H1 (cell line): ENCODE measurements at regions not wholly inside any gene's neighbourhood (a gene's known extent, or its start where the extent isn't known, plus 50 kb on each side); places are given as distances from the start of the nearest gene placed in this dataset.

Source experiments
- CTCF ChIA-PET: fragments of 300-600 bp; sonication (Branson Sonifier 250); formaldehyde crosslinking; loops from one replicate; lab custom pipeline; 2021; ENCODE audit not compliant: partially characterized antibody; lab: Charles Lee
- POLR2A ChIA-PET: fragments of 300-600 bp; sonication (Branson Sonifier 250); formaldehyde crosslinking; loops from one replicate; lab custom pipeline; 2021; ENCODE audit warnings: inconsistent platforms; ENCODE audit not compliant: partially characterized antibody; lab: Charles Lee
- DNase-seq, 2 experiments: peaks; one replicate each; pipeline versions ENCODE4 v3.0.0 to v3.0.0-alpha.2; 2010 to 2022; ENCODE audit warnings: low spot score in 2 of 2, low read depth in 1 of 2, mixed read lengths in 1 of 2
- FAIRE-seq: peaks from 2 replicates; lab custom pipeline; 2011; peaks lifted over from hg19 to GRCh38; lab: Jason Lieb, UNC
- H2AFZ ChIP-seq: 2 replicates; pipeline ENCODE4 v1.8.1; 2012; ENCODE audit warnings: low read length, inconsistent platforms
- H2AK5ac ChIP-seq: 2 replicates; pipeline ENCODE4 v1.6.1; 2013; ENCODE audit warnings: low read depth, low read length
- H2BK120ac ChIP-seq: replicated peaks from 2 replicates; pipeline ENCODE3; 2013; ENCODE audit warnings: low read depth, low read length, inconsistent platforms
- H2BK12ac ChIP-seq: 2 replicates; pipeline ENCODE4 v1.6.1; 2013; ENCODE audit warnings: low read depth, low read length
- H2BK15ac ChIP-seq: 2 replicates; pipeline ENCODE4 v1.6.1; 2013; ENCODE audit warnings: low read length
- H2BK20ac ChIP-seq: 2 replicates; pipeline ENCODE4 v1.6.1; 2013; ENCODE audit warnings: low read length
- H2BK5ac ChIP-seq: 2 replicates; pipeline ENCODE4 v1.6.1; 2013; ENCODE audit warnings: low read depth, low read length
- H3K14ac ChIP-seq: 2 replicates; pipeline ENCODE4 v1.6.1; 2013; ENCODE audit warnings: inconsistent platforms; ENCODE audit not compliant: insufficient read length
- H3K18ac ChIP-seq: 2 replicates; pipeline ENCODE4 v1.6.1; 2013; ENCODE audit warnings: low read length; ENCODE audit errors: extremely low read depth
- H3K23ac ChIP-seq: 2 replicates; pipeline ENCODE4 v1.6.1; 2013; ENCODE audit warnings: inconsistent platforms; ENCODE audit not compliant: insufficient read length
- H3K23me2 ChIP-seq: 2 replicates; pipeline ENCODE4 v1.6.1; 2013; ENCODE audit warnings: low read depth, low read length
- H3K27ac ChIP-seq: 2 replicates; pipeline ENCODE4 v1.6.1; 2011; ENCODE audit warnings: low read depth, low read length, inconsistent platforms
- H3K27me3 ChIP-seq, 4 experiments: replicated peaks in 1 of 4; 1 replicate in 1 of 4; 2 replicates in 3 of 4; pipeline versions ENCODE4 v1.6.1 to v1.8.1; 2011 to 2013; ENCODE audit warnings: low read length in 3 of 4, mild to moderate bottlenecking in 3 of 4, inconsistent platforms in 2 of 4, mixed read lengths in 2 of 4, moderate library complexity in 1 of 4; ENCODE audit not compliant: control insufficient read depth in 3 of 4, insufficient read depth in 3 of 4; ENCODE audit errors: extremely low read depth in 1 of 4
- H3K36me3 ChIP-seq, 4 experiments: 2 replicates each; pipeline versions ENCODE4 v1.6.1 to v1.8.1; 2011 to 2013; ENCODE audit warnings: mild to moderate bottlenecking in 4 of 4, low read length in 3 of 4, moderate library complexity in 2 of 4, control low read depth in 1 of 4, inconsistent platforms in 1 of 4; ENCODE audit not compliant: insufficient read depth in 4 of 4, control insufficient read depth in 2 of 4
- H3K4ac ChIP-seq: replicated peaks from 2 replicates; pipeline ENCODE3; 2013; ENCODE audit warnings: low read length, low read depth, mixed read lengths, inconsistent platforms; ENCODE audit not compliant: insufficient read length
- H3K4me1 ChIP-seq, 4 experiments: replicated peaks in 1 of 4; 1 replicate in 1 of 4; 2 replicates in 3 of 4; pipeline versions ENCODE4 v1.6.1 to v1.8.1; 2011 to 2013; ENCODE audit warnings: low read length in 3 of 4, inconsistent platforms in 2 of 4, mixed read lengths in 1 of 4; ENCODE audit not compliant: insufficient read depth in 4 of 4, control insufficient read depth in 3 of 4
- H3K4me2 ChIP-seq, 2 experiments: 2 replicates each; pipeline versions ENCODE4 v1.6.1 to v1.8.1; 2011 to 2013; ENCODE audit warnings: low read depth in 2 of 2, low read length in 2 of 2, control low read depth in 1 of 2, inconsistent platforms in 1 of 2, mild to moderate bottlenecking in 1 of 2; ENCODE audit not compliant: insufficient read depth in 1 of 2
- H3K4me3 ChIP-seq, 4 experiments: fragments of 200-600, 300-600 bp in 1 of 4; sonication (generic), shearing (Covaris generic), sonication (Bioruptor Twin) in 1 of 4; 2 replicates each; pipeline versions ENCODE4 v1.5.1 to v1.8.1; 2011 to 2016; ENCODE audit warnings: low read length in 4 of 4, low read depth in 3 of 4, control low read depth in 2 of 4, inconsistent platforms in 2 of 4, mild to moderate bottlenecking in 2 of 4, mixed read lengths in 1 of 4, moderate library complexity in 1 of 4; ENCODE audit not compliant: insufficient read depth in 2 of 4; ENCODE audit errors: extremely low read depth in 1 of 4
- H3K56ac ChIP-seq: replicated peaks from 2 replicates; pipeline ENCODE3; 2013; ENCODE audit warnings: low read depth, mild to moderate bottlenecking, mixed read lengths, low read length, inconsistent platforms; ENCODE audit not compliant: insufficient read length
- H3K79me1 ChIP-seq: 2 replicates; pipeline ENCODE4 v1.6.1; 2013; ENCODE audit warnings: low read depth, low read length, control low read depth
- H3K79me2 ChIP-seq, 2 experiments: 2 replicates each; pipeline versions ENCODE4 v1.6.1 to v1.8.1; 2012 to 2013; ENCODE audit warnings: low read length in 2 of 2, mild to moderate bottlenecking in 2 of 2, inconsistent platforms in 1 of 2; ENCODE audit not compliant: insufficient read depth in 2 of 2, control insufficient read depth in 1 of 2
- H3K9ac ChIP-seq, 4 experiments: replicated peaks in 1 of 4; 1 replicate in 1 of 4; 2 replicates in 3 of 4; pipeline versions ENCODE4 v1.6.1 to v1.8.1; 2011 to 2013; ENCODE audit warnings: low read depth in 3 of 4, low read length in 3 of 4, control low read depth in 2 of 4, mild to moderate bottlenecking in 2 of 4, moderate library complexity in 2 of 4, inconsistent platforms in 1 of 4; ENCODE audit errors: extremely low read depth in 1 of 4
- H3K9me3 ChIP-seq, 2 experiments: 2 replicates each; pipeline versions ENCODE4 v1.6.1 to v1.8.1; 2012 to 2013; ENCODE audit warnings: mild to moderate bottlenecking in 2 of 2, moderate library complexity in 2 of 2, control low read depth in 1 of 2, inconsistent platforms in 1 of 2, low read depth in 1 of 2, low read length in 1 of 2, mixed read lengths in 1 of 2; ENCODE audit not compliant: insufficient read depth in 2 of 2
- H4K20me1 ChIP-seq, 2 experiments: replicated peaks in 1 of 2; 2 replicates each; pipeline versions ENCODE3 to v1.8.1; 2011 to 2013; ENCODE audit warnings: inconsistent platforms in 2 of 2, low read length in 2 of 2, mild to moderate bottlenecking in 1 of 2; ENCODE audit not compliant: insufficient read depth in 2 of 2, control insufficient read depth in 1 of 2
- H4K5ac ChIP-seq: 2 replicates; pipeline ENCODE4 v1.6.1; 2013; ENCODE audit warnings: low read length, low read depth, mixed read lengths, inconsistent platforms; ENCODE audit not compliant: insufficient read length
- H4K8ac ChIP-seq: 2 replicates; pipeline ENCODE4 v1.8.0; 2013; ENCODE audit warnings: mild to moderate bottlenecking, moderate library complexity, low read length, inconsistent platforms; ENCODE audit not compliant: insufficient read depth; ENCODE audit errors: extremely low read depth
- H4K91ac ChIP-seq: replicated peaks from 2 replicates; pipeline ENCODE3; 2013; ENCODE audit warnings: low read length, mixed read lengths, inconsistent platforms; ENCODE audit not compliant: insufficient read length
- ATF2 ChIP-seq: IDR thresholded peaks from 2 replicates; pipeline ENCODE4 v1.6.1; 2012; ENCODE audit warnings: low read length, inconsistent platforms
- BRCA1 ChIP-seq: IDR thresholded peaks from 2 replicates; pipeline ENCODE4 v1.6.1; 2012; ENCODE audit warnings: low read depth, low read length, improper control_type of control experiment
- CEBPB ChIP-seq: IDR thresholded peaks from 2 replicates; pipeline ENCODE4 v1.6.1; 2012; ENCODE audit warnings: low read depth, low read length
- CTCF ChIP-seq, 3 experiments: IDR thresholded peaks; 1 replicate in 2 of 3; 2 replicates in 1 of 3; pipeline versions ENCODE4 v1.5.1 to v1.6.1; 2011; ENCODE audit warnings: low read length in 3 of 3, mild to moderate bottlenecking in 3 of 3, inconsistent platforms in 2 of 3, low read depth in 1 of 3, moderate library complexity in 1 of 3; ENCODE audit not compliant: insufficient read depth in 1 of 3; ENCODE audit errors: control extremely low read depth in 1 of 3
- EGR1 ChIP-seq: IDR thresholded peaks from 2 replicates; pipeline ENCODE4 v1.6.1; 2011; ENCODE audit warnings: low read depth, low read length, borderline replicate concordance
- GABPA ChIP-seq: IDR thresholded peaks from 2 replicates; pipeline ENCODE4 v1.6.1; 2011; ENCODE audit warnings: mild to moderate bottlenecking, low read length, moderate library complexity, borderline replicate concordance; ENCODE audit not compliant: insufficient read depth
- HDAC6 ChIP-seq: IDR thresholded peaks from one replicate; pipeline ENCODE4 v1.7.1; 2012; ENCODE audit warnings: low read depth, mild to moderate bottlenecking, inconsistent platforms, low read length, moderate library complexity
- POLR2A ChIP-seq, 2 experiments: IDR thresholded peaks; 1 replicate in 1 of 2; 2 replicates in 1 of 2; pipeline ENCODE4 v1.6.1; 2011; ENCODE audit warnings: low read depth in 2 of 2, low read length in 2 of 2, mild to moderate bottlenecking in 2 of 2; ENCODE audit errors: control extremely low read depth in 1 of 2
- POLR2AphosphoS5 ChIP-seq: IDR thresholded peaks from 2 replicates; pipeline ENCODE4 v1.6.1; 2011; ENCODE audit warnings: low read depth, low read length
- POU5F1 ChIP-seq: IDR thresholded peaks from 2 replicates; pipeline ENCODE4 v1.6.1; 2011; ENCODE audit warnings: low read depth, mild to moderate bottlenecking, low read length, moderate library complexity
- SP4 ChIP-seq: IDR thresholded peaks from 2 replicates; pipeline ENCODE4 v1.6.1; 2012; ENCODE audit warnings: low read length, inconsistent platforms
- TBP ChIP-seq: IDR thresholded peaks from 2 replicates; pipeline ENCODE4 v1.6.1; 2011; ENCODE audit warnings: low read depth, low read length, improper control_type of control experiment
- YY1 ChIP-seq: IDR thresholded peaks from 2 replicates; pipeline ENCODE4 v1.6.1; 2011; ENCODE audit warnings: low read depth, mild to moderate bottlenecking, low read length
- WGBS, 2 experiments: shearing (Covaris generic) in 1 of 2; methylation state at CpG; one replicate each; pipeline versions ENCODE4 v1.1.6 to v1.1.7; 2013 to 2015; ENCODE audit warnings: low lambda C conversion rate in 2 of 2, mixed read lengths in 2 of 2, inconsistent platforms in 1 of 2, low coverage in 1 of 2, missing lambda C conversion rate in 1 of 2; ENCODE audit not compliant: insufficient replicate concordance in 2 of 2, insufficient coverage in 1 of 2, insufficient read length in 1 of 2; ENCODE audit errors: extremely low coverage in 1 of 2, missing lambda C conversion rate in 1 of 2; 5-methylcytosine and 5-hydroxymethylcytosine counted together

GRCh38 chr14:41047763-41048162 lies 558.9 kb upstream of the LRFN5 start:
- no peak overlapping the region for H3K14ac ChIP-seq
- 0% methylated on average over 1 of the region's 1 CpG; no CpG with 5 or more reads in 1 of the 2 experiments for WGBS, 2 experiments
- ChIA-PET CTCF (no interaction called here), POLR2A (no interaction called here)
- no peak overlapping the region for H3K23ac ChIP-seq
- no peaks in the 10 kb centered on the region for H3K36me3 ChIP-seq
- no peak overlapping the region for H4K5ac ChIP-seq
- no peak overlapping the region for H4K8ac ChIP-seq
- no peak overlapping the region for H3K4me2 ChIP-seq
- H3K9ac ChIP-seq = no peak overlapping the region
- no peak overlapping the region for H2BK20ac ChIP-seq
- no peak overlapping the region for H4K91ac ChIP-seq
- H3K23me2 ChIP-seq = no peaks in the 10 kb centered on the region
- no peaks in the 10 kb centered on the region for H3K79me2 ChIP-seq
- no peak overlapping the region for H2AK5ac ChIP-seq
- H3K4me3 ChIP-seq = no peak overlapping the region
- H3K79me1 ChIP-seq = no peaks in the 10 kb centered on the region
- no peaks in the 10 kb centered on the region for H4K20me1 ChIP-seq
- no peak overlapping the region for H3K56ac ChIP-seq
- H3K4ac ChIP-seq = no peak overlapping the region
- no peak overlapping the region for H2BK5ac ChIP-seq
- no peak overlapping the region for H3K18ac ChIP-seq
- no peak for FAIRE-seq
- H3K27me3 ChIP-seq = no peaks in the 10 kb centered on the region
- no peaks in the 10 kb centered on the region for H3K4me1 ChIP-seq
- no peak for DNase-seq
- H2AFZ ChIP-seq = no peak overlapping the region
- H3K27ac ChIP-seq = no peak overlapping the region
- no peak overlapping the region for H2BK15ac ChIP-seq
- H2BK12ac ChIP-seq = no peak overlapping the region
- no peak overlapping the region for H2BK120ac ChIP-seq
- H3K9me3 ChIP-seq = no peaks in the 10 kb centered on the region
- TF ChIP-seq YY1 (no peak), POU5F1 (no peak), CEBPB (no peak), HDAC6 (no peak), EGR1 (no peak), ATF2 (no peak), TBP (no peak), POLR2AphosphoS5 (no peak), SP4 (no peak), GABPA (no peak), BRCA1 (no peak), POLR2A (IDR thresholded peaks at IDR 0.05; ENCODE audit: control extremely low read depth in 1 of 2, low read depth in 2 of 2, low read length in 2 of 2) (no peak), CTCF (IDR thresholded peaks at IDR 0.05; ENCODE audit: control extremely low read depth in 1 of 3, insufficient read depth in 1 of 3, low read depth in 1 of 3, low read length in 3 of 3) (no peak)
